Mucosa of rectum (tissue), 2 donors: ENCODE measurements at regions not wholly inside any gene's neighbourhood (a gene's known extent, or its start where the extent isn't known, plus 50 kb on each side); places are given as distances from the start of the nearest gene placed in this dataset.

ENCODE experiments used
- H3K27ac ChIP-seq, 2 donors: one replicate each; pipeline ENCODE4 v1.7.0; 2013; ENCODE audit warnings: inconsistent platforms in 2 of 2, low read depth in 2 of 2, low read length in 2 of 2
- H3K27me3 ChIP-seq, 2 donors: one replicate each; pipeline ENCODE4 v1.7.0; 2013; ENCODE audit warnings: low read length in 2 of 2; ENCODE audit not compliant: control insufficient read depth in 2 of 2, insufficient read depth in 2 of 2
- H3K36me3 ChIP-seq, 2 donors: one replicate each; pipeline ENCODE4 v1.7.0; 2013; ENCODE audit warnings: low read length in 2 of 2; ENCODE audit not compliant: control insufficient read depth in 2 of 2, insufficient read depth in 2 of 2
- H3K4me1 ChIP-seq, 2 donors: one replicate each; pipeline ENCODE4 v1.7.0; 2013; ENCODE audit warnings: low read length in 2 of 2, mild to moderate bottlenecking in 1 of 2; ENCODE audit not compliant: control insufficient read depth in 2 of 2, insufficient read depth in 2 of 2
- H3K4me3 ChIP-seq, 2 donors: one replicate each; pipeline ENCODE4 v1.7.0; 2013; ENCODE audit warnings: low read length in 2 of 2
- H3K9ac ChIP-seq, 2 donors: one replicate each; pipeline ENCODE4 v1.7.0; 2013; ENCODE audit warnings: low read length in 2 of 2, low read depth in 1 of 2, mild to moderate bottlenecking in 1 of 2
- H3K9me3 ChIP-seq, 2 donors: one replicate each; pipeline ENCODE4 v1.7.0; 2013; ENCODE audit warnings: low read length in 2 of 2; ENCODE audit not compliant: control insufficient read depth in 2 of 2
- donor health status: healthy.
- donor health status: Normal muscosa, but diverticular disease.

DNA sequence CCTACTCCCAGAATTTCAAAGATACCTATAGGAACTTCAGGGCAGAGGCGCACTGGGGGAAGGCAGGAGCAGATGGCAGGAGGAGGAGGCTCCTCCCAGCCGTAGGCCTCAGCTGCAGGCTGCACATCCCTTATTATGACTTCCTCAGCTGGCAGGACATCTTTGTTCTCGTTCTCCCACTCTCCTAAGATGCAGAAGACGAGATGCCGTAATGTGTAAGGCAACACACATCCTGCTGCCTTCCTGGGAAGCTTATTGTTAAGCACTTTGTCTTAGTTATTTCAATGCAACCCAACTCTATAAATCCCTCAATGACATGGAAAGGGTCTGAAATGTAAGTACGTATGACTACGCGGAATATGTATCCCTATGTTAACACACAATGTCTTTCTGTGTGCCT, 599.8 kb upstream of the MGMT start:
- Histone ChIP-seq H3K4me1 (no peaks in the 10 kb centered on the region), H3K36me3 (no peaks in the 10 kb centered on the region), H3K27ac (no peak overlapping the region), H3K9me3 (no peaks in the 10 kb centered on the region), H3K9ac (no peak overlapping the region), H3K27me3 (no peaks in the 10 kb centered on the region), H3K4me3 (no peak overlapping the region)

DNA sequence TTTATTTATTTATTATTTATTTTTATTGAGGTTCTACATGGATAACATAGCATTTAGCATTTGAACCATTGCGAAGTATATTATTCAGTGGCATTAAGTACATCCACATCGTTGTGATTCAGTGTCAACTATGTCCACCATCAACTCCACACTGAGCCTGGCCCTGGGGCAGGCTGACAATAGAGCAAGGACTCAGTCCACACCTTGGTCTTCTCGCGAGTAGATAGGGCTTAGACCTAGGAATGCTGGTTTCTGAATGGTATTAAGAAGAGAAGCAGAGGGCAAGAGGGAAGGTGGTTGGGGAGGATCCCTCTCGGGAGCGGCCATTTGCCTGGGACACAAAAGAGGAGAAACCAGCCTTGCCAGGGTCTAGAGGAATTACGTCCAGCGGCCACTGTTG, 599.2 kb upstream of the MGMT start:
- H3K4me1 ChIP-seq: no peaks in the 10 kb centered on the region
- H3K9me3 ChIP-seq: no peaks in the 10 kb centered on the region

DNA sequence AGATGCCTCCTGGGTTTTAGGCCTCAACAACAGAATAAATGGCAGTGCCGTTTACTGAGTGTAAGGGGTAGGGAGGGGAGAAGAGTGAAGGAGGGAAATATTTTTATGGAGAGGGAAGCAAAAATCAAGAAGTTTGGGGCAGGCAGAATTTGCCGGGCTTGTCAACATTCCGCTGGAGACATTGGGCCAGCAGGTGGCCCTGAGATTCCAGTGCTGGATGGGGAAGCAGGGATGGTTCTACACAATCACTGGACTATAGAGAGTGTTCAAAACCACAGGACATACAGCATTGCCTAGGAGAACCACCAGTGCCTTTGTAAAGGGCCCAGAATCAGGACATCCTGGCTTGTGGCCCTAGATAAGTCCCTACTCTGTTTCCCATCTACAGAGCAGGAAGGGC, 598.6 kb upstream of the MGMT start:
- Histone ChIP-seq H3K4me1 (no peaks in the 10 kb centered on the region), H3K9ac (no peak overlapping the region), H3K4me3 (no peak overlapping the region), H3K27ac (no peak overlapping the region), H3K9me3 (no peaks in the 10 kb centered on the region), H3K36me3 (no peaks in the 10 kb centered on the region), H3K27me3 (peaks cover 0 to 2% of the 10 kb centered on the region in 2 donors)

More for the DNA sequence above, 599.2 kb upstream of the MGMT start:
- Histone ChIP-seq H3K36me3 (no peaks in the 10 kb centered on the region), H3K27me3 (no peaks in the 10 kb centered on the region), H3K4me3 (no peak overlapping the region), H3K27ac (no peak overlapping the region), H3K9ac (no peak overlapping the region)

DNA sequence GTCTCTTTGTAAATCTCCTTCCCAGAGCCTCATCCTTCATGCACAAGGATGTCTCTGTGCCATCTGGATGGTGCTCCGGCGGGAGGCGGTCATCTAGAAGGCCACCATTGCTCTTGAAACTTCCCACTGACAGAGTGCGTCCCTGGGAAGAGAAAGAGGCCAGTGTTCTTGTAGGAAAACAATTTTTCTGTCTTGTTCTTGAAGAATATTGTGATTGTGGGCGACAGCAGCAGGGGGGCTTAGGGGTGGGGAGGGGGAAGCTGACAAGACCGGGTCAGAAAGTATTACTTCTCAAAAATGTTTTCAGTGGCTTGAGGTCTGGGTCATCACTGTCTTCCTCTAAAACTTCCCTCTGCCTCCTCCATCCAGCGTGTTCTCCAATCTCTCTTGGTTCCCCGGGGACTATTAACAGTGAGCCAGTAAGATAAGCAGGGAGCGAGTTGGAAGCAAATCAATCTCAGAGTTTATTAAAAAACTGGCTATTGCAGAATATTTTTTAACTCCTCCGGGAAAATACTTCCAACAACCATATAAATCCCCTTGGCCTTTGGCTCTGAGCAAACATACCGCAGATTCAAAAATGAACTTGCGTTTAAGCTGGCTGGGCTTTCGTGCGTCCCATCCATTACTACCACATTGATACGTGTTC, 597.8 kb upstream of the MGMT start:
- Histone ChIP-seq H3K4me1 (no peaks in the 10 kb centered on the region), H3K36me3 (no peaks in the 10 kb centered on the region), H3K27ac (no peak overlapping the region), H3K9me3 (no peaks in the 10 kb centered on the region), H3K4me3 (no peak overlapping the region), H3K27me3 (peaks cover 0 to 2% of the 10 kb centered on the region in 2 donors), H3K9ac (no peak overlapping the region)

DNA sequence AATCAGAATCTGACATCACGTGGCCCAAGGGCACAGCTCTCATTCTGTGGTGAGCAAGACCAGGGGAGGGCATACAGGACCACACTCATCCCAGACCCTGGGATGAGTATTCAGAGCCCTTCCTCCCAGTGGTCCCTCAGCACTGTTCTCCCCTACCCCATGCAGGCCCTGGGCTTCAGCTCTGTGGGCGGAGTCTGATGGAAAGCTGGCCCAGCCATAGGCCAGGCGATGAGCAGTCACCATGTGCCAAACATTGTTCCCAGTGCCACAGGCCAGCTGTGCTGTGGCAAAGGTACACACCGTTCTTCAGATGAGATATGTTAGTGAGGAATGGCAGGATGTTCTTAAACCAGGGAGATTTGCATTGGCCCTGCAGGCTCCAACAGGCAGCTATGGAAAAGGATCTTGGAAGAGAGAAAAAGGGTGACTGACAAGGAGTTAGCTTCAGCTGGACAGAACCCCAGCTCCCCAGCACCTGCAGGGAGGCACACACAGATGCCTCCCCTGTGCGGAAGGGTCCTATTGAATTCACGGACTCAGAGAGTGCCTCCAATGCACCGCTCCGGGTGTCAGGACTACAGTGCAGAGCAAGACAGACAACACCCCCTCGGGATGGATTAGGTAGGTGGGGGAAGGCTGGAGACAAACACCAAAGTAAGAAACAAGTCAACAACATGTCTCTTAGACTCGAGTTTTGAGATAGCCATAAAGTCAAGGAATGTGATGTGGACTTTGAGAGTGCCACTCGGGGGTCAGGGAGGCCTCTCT, 596.0 kb upstream of the MGMT start:
- Histone ChIP-seq H3K9ac (no peak overlapping the region), H3K27me3 (peaks cover 0 to 2% of the 10 kb centered on the region in 2 donors), H3K36me3 (no peaks in the 10 kb centered on the region), H3K27ac (no peak overlapping the region), H3K4me1 (no peaks in the 10 kb centered on the region), H3K4me3 (no peak overlapping the region), H3K9me3 (no peaks in the 10 kb centered on the region)

DNA sequence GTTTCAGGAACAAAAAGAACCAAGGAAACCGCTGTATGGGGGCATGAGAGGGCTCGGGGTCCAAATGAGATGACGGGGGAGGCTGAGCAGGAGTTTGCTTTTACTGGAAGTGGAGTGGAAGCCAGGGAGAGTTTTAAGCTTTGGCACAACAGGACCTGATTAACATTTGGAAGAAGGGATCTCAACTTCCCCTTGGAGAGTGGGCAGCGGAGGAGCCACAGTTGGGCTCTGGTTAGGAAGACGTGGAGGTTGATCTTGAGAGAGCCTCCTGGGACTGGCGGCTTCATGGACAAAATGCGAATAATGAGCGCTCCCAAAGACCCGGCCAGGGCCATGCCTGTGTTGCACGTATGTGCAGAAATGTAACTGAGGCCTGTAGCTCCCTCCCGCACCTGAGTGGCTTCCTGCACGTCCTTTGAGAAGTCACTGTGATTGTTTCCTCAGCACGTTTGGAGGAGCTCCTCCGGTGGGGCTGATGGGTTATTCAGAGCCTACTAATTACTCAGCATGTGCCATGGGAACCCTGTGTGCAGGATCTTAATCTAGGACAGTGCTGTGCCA, 595.3 kb upstream of the MGMT start:
- peaks cover 0 to 2% of the 10 kb centered on the region in 2 donors for H3K27me3 ChIP-seq
- H3K4me3 ChIP-seq: no peak overlapping the region
- no peak overlapping the region for H3K27ac ChIP-seq

DNA sequence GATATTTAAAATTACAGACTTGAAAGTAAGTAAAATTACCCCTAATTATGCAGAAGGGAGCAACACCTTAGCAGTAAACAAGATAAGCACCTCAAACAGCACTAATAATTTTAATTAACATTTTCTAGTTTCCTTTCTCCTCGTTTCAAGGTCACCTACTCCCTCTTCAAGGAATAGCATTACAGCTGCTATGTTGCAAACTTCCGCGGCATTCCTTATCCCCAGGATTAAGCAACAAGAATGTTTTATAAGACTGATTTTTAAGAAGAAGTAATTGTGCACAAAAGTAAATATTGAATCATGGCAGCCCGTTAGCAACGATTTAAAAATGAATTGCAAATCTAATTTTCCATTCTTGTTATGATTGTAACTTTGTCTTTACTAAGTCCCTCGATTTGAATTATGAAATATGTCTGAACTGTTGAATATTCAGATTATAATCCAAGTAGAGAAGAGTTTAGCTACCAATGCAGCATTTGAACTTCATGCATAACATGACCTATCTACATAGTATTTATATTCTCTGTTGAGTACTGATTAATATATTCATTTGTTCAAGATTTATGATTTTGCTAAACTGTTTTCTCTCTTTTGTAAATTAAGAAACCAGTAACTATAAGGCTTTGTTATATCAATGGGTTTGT, 593.5 kb upstream of the MGMT start:
- H3K9me3 ChIP-seq: no peaks in the 10 kb centered on the region
- H3K27me3 ChIP-seq: peaks cover 0 to 2% of the 10 kb centered on the region in 2 donors
- H3K4me1 ChIP-seq: no peaks in the 10 kb centered on the region
- H3K4me3 ChIP-seq: no peak overlapping the region
- no peak overlapping the region for H3K27ac ChIP-seq
- no peak overlapping the region for H3K9ac ChIP-seq
- no peaks in the 10 kb centered on the region for H3K36me3 ChIP-seq

More for the DNA sequence above, 595.3 kb upstream of the MGMT start:
- Histone ChIP-seq H3K4me1 (no peaks in the 10 kb centered on the region), H3K9me3 (no peaks in the 10 kb centered on the region), H3K36me3 (no peaks in the 10 kb centered on the region), H3K9ac (no peak overlapping the region)

DNA sequence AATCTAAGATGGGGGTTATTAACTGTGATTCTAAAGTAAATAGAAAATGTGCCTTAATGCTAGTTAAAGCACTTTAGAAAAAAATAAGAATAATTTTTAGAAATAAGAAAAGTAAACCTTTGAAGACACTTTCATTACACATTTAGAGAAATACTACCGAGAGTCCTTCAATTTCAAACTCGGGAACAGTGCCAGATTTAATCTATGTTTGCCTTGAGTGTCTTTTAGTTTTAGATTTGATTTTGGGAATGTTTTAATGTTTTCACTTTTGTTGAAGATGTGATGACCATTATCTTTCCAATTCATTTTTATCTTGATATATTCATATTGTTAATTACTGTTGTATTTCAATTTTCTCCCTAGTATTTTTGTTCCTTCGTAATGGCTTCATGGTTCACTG, 592.7 kb upstream of the MGMT start:
- Histone ChIP-seq H3K27ac (no peak overlapping the region), H3K9me3 (no peaks in the 10 kb centered on the region), H3K4me1 (no peaks in the 10 kb centered on the region), H3K36me3 (no peaks in the 10 kb centered on the region), H3K27me3 (peaks cover 0 to 2% of the 10 kb centered on the region in 2 donors), H3K4me3 (no peak overlapping the region), H3K9ac (no peak overlapping the region)

DNA sequence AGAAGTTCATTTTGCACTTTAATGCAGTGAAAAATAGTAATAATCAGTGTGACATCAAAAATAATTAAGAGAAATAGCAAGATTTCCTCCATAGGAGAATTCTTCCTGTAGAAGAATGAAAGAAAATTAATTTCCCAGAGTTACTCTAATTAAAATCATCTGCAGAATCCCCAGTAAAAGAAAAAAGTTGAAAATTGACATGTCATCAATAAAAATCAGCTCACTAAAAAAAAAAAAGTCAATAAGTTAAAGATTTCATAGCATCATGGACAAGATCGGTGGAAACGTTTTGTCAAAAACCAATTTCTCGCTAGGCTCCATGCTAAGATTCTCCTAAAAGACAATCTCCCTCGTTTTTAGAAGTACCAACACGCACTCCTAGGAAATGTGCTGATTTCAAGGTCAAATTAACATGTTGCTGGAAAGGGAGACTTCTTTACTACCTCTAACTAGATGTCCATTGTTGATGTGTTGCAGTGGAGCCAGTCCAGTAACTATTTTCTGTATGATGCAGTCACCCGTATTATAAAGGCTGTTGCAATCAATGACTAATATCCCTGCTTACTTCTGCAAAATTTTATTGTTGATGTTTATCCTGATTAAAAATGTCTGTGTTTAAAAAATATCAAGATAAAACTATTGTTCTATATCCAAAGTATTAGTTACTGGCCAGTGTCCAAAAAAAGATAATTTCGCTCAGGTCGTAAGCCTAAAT, 591.9 kb upstream of the MGMT start:
- H3K36me3 ChIP-seq: no peaks in the 10 kb centered on the region
- no peak overlapping the region for H3K4me3 ChIP-seq
- peaks cover 0 to 2% of the 10 kb centered on the region in 2 donors for H3K27me3 ChIP-seq
- no peak overlapping the region for H3K27ac ChIP-seq
- H3K9me3 ChIP-seq: no peaks in the 10 kb centered on the region
- no peaks in the 10 kb centered on the region for H3K4me1 ChIP-seq
- no peak overlapping the region for H3K9ac ChIP-seq
